ENCODE measurements at regions not wholly inside any gene's neighbourhood (a gene's known extent, or its start where the extent isn't known, plus 50 kb on each side); places are given as distances from the start of the nearest gene placed in this dataset.

DNA sequence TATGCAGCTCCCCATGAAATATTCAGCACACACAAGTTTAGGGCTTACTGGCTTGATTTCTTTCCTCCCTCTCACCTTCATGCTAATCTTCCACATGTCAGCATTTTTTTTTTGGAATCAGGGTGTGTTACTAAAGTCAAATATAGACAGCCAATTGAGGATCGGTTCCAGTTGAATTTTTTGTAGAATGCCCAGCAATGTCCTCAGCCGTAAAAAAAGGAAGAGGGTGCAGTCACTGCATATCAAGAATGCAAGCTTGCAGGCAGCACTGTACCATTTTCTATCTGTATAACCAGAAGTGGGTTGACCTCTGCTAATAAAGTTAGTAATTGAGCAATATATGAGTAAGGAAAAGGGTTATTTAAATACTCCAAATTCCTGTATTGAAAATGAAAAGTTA lies 51.4 kb upstream of the CHMP2B start:
- DNase-seq: no peak

DNA sequence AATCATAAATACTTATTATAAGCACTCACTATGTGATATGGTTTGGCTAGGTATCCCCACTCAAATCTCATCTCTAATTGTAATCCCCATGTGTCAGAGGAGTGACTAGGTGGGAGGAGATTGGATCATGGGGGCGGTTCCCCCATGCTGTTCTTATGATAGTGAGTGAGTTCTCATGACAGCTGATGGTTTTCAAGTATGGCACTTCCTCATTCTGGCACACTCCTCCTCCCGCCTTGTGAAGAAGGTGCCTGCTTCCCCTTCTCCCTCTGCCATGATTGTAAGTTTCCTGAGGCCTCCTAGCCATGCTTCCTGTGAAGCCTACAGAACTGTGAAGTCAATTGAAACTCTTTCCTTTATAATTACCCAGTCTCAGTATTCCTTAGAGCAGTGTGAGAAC lies 53.3 kb upstream of the CHMP2B start:
- DNase-seq: no peak

DNA sequence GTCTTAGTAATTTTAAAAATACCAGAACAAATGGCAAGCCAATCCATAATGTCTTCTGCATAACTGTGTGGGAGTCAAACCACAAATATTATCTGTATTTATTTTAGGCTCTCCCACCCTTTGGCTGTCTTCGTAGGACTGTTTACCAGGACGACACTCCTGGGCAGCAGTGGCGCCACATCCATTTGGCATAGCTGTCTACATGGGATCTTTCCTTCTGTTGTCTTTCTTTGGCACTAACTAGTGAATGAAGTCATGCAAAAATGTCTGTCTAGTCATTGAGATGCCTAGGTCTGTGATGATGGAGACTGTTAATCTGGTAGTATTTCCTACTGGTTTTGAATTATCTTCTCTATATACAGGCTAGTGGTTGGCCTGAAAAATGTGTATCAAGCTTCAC lies 54.0 kb upstream of the CHMP2B start:
- no peak for DNase-seq

DNA sequence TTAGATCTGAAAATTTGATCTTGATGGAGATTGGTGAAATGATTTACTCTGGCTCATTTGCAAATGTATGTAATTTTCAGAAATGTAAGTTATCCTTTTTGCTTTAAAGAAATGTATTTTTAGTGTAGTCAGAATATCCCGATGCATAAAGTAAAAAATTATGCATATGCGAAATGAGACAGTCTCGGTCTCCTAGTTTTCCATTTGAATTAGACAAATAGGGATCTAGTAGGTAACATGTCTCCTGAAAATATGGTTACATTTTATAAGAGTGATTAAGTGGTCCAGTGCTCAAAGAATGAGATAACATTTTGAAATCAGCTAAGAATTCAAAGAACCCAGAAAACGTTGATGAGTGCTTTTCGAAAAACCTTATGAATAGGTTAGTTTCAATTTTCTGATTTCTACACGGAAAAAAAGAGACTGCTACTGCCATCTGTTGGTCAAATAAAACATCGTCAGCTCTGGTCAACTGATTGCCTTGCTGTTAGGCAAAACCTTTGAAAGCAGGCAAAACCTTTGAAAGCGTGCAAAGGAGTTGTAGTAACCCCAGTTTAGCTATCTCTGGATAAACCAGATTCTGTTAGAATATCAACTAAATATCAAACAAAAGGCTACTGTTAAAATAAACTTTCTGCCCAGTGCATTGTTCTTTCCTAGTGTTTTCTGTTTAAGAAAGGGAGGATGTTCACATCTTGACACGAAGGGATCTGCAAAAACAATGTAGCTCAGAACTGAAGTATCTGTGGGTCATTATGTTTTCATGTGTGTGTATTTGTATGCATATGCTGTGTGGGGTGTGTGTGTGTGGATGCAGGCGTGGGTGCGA lies 59.3 kb upstream of the CHMP2B start:
- peak; percentile 1 for DNase-seq

- no peak for DNase-seq
Measured at GRCh38 chr3:87164245-87164644, 62.9 kb upstream of the CHMP2B start.

DNA sequence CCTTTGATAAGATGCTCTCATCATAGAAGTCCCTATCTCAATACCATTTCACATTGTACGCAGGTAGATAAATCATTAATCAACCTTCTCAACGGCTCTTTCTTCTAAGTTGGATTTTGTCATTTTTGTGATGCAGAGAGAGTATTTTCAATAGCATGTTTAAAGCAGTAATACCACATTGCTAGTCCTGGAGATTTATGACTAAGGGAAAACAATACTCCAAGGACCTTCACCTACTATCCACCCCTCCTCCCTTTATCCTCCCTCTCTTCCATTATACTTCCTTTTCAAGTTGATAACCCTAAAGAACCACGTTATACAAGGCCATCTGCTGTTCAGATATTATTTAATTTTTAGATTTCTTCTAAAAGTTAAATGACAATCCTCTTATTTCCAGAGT lies 65.3 kb upstream of the CHMP2B start:
- no peak for DNase-seq

GRCh38 chr3:87161417-87161816 lies 65.7 kb upstream of the CHMP2B start:
- DNase-seq: no peak

DNA sequence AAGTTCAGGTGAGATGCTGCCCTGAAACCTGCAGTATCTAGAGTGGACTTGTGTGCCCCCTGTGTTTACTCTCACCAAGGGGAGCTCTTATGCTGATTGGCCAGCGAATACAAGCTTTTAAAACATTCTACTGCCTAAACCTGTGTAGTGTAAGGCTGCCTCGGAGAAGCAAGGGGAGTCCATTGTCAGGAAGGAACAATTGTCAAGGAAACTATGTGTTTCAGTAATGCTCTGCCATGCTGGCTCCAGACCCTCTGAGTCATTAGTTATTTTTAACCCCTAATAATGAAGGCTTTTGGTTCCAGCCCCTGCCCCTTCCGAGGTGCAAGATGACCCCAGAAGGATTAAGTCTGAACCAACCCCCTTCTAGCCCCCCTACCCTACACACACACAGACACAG lies 66.1 kb upstream of the CHMP2B start:
- no peak for DNase-seq

DNA sequence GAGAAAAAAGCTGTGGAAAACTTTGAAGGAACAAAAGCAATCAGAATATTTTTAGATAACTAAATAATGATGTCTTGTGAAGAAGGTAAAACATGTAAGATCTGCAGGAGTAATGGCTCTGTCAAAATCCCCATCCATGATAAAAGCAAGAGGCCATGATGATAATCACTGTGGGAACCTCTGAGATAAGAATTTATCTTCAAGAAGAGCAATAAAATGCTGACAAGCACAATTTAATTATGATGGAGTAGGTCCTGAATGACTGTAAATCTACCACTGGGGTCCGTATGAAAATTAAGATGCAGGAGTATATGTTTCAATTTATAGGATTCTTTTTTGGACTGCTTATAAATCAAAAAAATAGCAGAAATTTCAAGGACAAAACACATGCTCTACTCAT lies 68.3 kb upstream of the CHMP2B start:
- no peak for DNase-seq

- no peak for DNase-seq
Measured at GRCh38 chr3:87148020-87148419, 79.1 kb upstream of the CHMP2B start.

DNA sequence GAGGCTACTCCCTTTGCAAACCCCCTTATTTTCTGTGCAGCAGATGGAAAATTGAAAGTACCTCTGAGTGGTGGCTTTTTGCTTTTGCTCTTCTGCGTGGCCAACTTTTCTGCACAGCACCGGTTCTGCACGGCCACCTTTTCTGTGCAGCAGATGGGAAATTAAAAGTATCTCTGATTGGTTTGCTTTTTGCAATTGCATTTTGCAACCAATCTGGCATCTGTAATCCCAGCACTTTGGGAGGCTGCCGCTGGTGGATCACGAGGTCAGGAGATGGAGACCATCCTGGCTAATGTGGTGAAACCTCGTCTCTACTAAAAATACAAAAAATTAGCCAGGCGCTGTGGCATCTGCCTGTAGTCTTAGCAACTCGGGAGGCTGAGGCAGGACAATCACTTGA lies 79.5 kb upstream of the CHMP2B start:
- no peak for DNase-seq

DNA sequence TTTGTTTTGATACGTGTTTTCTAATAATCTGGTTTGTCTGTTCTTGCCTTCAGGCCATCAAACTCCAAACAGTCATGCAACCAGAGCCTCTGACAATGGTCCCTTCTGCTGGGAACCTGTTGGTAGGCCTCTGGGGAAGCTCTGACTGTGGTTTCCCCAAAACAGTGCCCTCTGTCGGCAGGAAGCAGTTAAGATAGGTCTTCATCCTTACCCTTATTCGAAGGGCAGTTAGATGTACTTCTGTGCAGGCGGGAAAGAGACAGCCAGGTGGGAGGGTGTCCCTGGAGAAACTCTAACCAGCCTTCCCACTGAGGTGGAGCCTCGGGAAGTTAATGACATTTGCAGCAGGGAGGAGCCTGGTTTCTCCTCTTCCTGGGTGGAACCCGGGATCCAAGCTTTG lies 81.6 kb upstream of the CHMP2B start:
- no peak for DNase-seq

DNA sequence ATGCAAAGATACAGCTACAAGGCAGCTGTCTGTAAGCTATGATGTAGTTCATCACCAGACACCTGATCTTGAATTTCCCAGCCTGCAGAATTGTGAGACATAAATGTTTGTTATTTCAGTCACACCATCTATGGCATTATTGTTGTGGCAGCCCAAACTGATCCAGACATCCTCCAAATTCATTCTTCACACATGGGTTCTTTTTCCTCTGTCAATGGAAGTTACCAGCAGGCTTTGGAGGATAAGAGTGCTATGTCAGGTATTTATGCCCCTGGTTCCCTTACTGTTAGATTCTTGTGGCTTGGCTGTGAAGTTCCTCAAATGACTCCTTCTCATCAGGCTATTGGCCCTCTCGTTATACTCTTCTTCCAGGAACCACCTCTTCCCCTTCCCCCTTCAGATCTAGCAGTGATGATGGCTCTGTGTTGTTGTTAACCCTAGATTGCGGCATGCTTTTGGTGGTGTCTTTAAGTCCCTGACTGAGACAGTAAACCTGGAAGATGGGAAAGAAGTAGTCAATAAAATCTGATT lies 91.0 kb upstream of the CHMP2B start:
- DNase-seq: no peak

GRCh38 chr3:87135412-87135811 lies 91.7 kb upstream of the CHMP2B start:
- DNase-seq: no peak

DNA sequence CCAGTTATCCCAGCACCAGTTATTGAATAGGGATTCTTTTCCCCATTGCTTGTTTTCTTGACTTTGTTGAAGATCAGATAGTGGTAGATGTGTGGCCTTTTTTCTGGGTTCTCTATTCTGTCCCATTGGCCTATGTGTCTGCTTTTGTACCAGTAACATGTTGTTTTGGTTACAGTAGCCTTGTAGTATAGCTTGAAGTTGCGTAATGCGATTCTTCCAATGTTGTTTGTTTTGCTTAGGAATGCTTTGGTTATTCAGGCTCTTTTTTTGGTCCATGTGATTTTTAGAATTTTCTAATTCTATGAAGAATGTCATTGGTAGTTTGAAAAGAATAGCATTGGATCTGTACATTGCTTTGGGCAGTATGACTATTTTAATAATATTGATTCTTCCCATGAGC lies 94.3 kb upstream of the CHMP2B start:
- no peak for DNase-seq

- DNase-seq: no peak
Measured at GRCh38 chr3:87128006-87128405, 99.1 kb upstream of the CHMP2B start.

- no peak for DNase-seq
Measured at GRCh38 chr3:87127281-87127680, 99.8 kb upstream of the CHMP2B start.

- no peak for DNase-seq
Measured at GRCh38 chr3:87126321-87126720, 100.8 kb upstream of the CHMP2B start.

- DNase-seq: no peak
Measured at GRCh38 chr3:87125116-87125515, 102.0 kb upstream of the CHMP2B start.

DNA sequence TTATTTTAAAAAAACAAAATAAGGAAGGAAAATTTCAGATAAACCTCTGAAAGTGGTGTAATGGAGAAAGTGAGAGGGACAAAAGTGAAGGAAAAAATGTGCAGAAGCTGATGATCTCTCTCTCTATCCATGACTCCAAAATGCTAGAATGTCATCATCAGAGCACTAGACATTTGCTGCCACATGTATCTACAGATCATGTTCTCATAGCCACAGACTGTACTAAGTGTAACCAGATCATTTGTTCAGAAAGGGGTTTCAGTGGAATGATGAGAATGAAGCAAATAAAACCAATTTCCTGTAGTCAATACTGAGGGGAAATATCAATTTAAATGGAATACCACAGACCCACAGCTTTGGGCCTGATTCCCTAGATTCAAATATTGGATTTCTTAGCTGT lies 104.3 kb upstream of the CHMP2B start:
- DNase-seq: no peak

- DNase-seq: no peak
Measured at GRCh38 chr3:87121856-87122255, 105.3 kb upstream of the CHMP2B start.

GRCh38 chr3:87120881-87121280 lies 106.2 kb upstream of the CHMP2B start:
- DNase-seq: no peak

GRCh38 chr3:87120236-87120635 lies 106.9 kb upstream of the CHMP2B start:
- DNase-seq: no peak

GRCh38 chr3:87109465-87109864 lies 117.6 kb upstream of the CHMP2B start:
- no peak for DNase-seq

All from stimulated activated naive CD4-positive, alpha-beta T cell treated with Interleukin-2 at 50 U/mL for 16 hours (primary cell).